RWPE2 (cell line): ENCODE measurements at regions not wholly inside any gene's neighbourhood (a gene's known extent, or its start where the extent isn't known, plus 50 kb on each side); places are given as distances from the start of the nearest gene placed in this dataset.
A peak's percentile ranks its signal among the peaks of the same experiment; 100 is the strongest.

Experiments used
- ATAC-seq: fragments of 200-7000 bp; cut with Tn5 transposase; 3 replicates; pipeline ENCODE4 v1.9.1; 2021; ENCODE audit warnings: low read depth
- DNase-seq: peaks from one replicate; pipeline ENCODE4 v3.0.0-alpha.2; 2020; ENCODE audit warnings: low spot score
- H3K27ac ChIP-seq: fragments of 450-650 bp; 2 replicates; pipeline ENCODE4 v1.5.1; 2017; ENCODE audit warnings: mild to moderate bottlenecking; ENCODE audit not compliant: poor library complexity, severe bottlenecking
- H3K27me3 ChIP-seq: fragments of 250-450 bp; sonication (Bioruptor Pico); 2 replicates; pipeline ENCODE4 v1.5.1; 2021; ENCODE audit warnings: mild to moderate bottlenecking, moderate library complexity; ENCODE audit not compliant: insufficient read depth, poor library complexity, severe bottlenecking
- H3K36me3 ChIP-seq: fragments of 250-450 bp; sonication (Bioruptor Pico); 2 replicates; pipeline ENCODE4 v1.5.1; 2020; ENCODE audit warnings: low read depth, mild to moderate bottlenecking, moderate library complexity
- H3K4me1 ChIP-seq: fragments of 250-450 bp; sonication (Bioruptor Pico); 2 replicates; pipeline ENCODE4 v1.5.1; 2021; ENCODE audit warnings: mild to moderate bottlenecking, moderate library complexity; ENCODE audit not compliant: insufficient read depth, poor library complexity, severe bottlenecking
- H3K4me3 ChIP-seq: fragments of 250-450 bp; sonication (Bioruptor Pico); 2 replicates; pipeline ENCODE4 v1.5.1; 2021; ENCODE audit warnings: mild to moderate bottlenecking, moderate library complexity; ENCODE audit not compliant: severe bottlenecking
- H3K9me3 ChIP-seq: fragments of 250-450 bp; sonication (Bioruptor Pico); 2 replicates; pipeline ENCODE4 v1.5.1; 2021; ENCODE audit warnings: mild to moderate bottlenecking, moderate library complexity; ENCODE audit not compliant: severe bottlenecking
- TF ChIP-seq, protein P1 (sequence below): fragments of 450-650 bp; IDR thresholded peaks from one replicate; pipeline ENCODE4 v1.5.1; 2017; ENCODE audit warnings: mild to moderate bottlenecking, moderate library complexity; ENCODE audit not compliant: poor library complexity, severe bottlenecking

DNA sequence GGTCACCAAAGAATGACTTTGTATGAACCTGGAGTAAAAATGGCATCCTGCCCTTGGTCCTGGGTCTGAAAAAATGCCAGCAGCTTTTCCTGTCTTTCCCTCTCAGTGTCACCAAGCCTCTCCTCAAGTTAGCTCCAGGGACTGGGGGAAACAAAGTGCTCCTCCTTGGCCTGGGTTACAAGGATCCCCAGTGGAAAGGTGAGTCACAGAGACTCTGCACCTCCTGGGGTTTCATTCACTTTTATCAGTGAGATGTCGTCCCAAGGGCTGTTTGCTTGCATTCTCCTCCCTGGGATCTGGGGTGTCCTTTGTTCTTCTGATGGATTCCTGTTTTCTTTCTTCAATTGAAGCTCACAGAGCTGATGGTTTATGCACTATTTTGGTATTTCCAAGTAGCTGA lies 93.2 kb upstream of the CSNK1A1L start:
- Histone ChIP-seq H3K27me3 (no peaks in the 10 kb centered on the region), H3K4me3 (no peak overlapping the region), H3K9me3 (no peaks in the 10 kb centered on the region), H3K27ac (no peak overlapping the region), H3K36me3 (no peaks in the 10 kb centered on the region), H3K4me1 (peaks cover 20% of the 10 kb centered on the region)
- ATAC-seq: no peak
- TF ChIP-seq, protein P1, sequence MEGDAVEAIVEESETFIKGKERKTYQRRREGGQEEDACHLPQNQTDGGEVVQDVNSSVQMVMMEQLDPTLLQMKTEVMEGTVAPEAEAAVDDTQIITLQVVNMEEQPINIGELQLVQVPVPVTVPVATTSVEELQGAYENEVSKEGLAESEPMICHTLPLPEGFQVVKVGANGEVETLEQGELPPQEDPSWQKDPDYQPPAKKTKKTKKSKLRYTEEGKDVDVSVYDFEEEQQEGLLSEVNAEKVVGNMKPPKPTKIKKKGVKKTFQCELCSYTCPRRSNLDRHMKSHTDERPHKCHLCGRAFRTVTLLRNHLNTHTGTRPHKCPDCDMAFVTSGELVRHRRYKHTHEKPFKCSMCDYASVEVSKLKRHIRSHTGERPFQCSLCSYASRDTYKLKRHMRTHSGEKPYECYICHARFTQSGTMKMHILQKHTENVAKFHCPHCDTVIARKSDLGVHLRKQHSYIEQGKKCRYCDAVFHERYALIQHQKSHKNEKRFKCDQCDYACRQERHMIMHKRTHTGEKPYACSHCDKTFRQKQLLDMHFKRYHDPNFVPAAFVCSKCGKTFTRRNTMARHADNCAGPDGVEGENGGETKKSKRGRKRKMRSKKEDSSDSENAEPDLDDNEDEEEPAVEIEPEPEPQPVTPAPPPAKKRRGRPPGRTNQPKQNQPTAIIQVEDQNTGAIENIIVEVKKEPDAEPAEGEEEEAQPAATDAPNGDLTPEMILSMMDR: no peak
- DNase-seq: no peak

DNA sequence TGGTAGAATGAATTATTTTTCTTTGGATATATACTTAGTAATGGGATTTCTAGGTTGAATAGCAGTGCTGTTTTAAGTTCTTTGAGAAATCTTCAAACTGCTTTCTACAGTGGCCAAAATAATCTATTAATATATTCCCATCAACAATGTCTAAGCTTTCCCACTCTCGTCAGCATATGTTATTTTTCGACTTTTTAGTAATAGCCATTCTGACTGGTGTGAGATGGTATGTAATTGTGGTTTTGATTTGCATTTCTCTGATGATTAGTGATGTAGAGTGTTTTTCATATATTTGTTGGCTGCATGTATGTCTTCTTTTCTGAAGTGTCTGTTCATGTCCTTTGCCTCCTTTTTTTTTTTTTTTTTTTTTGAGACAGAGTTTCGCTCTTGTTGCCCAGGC lies 90.2 kb upstream of the CSNK1A1L start:
- H3K36me3 ChIP-seq: no peaks in the 10 kb centered on the region
- DNase-seq (no peak), ATAC-seq (no peak)
- no peaks in the 10 kb centered on the region for H3K27me3 ChIP-seq
- peak overlapping the region; percentile 75 for H3K27ac ChIP-seq
- H3K4me3 ChIP-seq: no peak overlapping the region
- peaks cover 15% of the 10 kb centered on the region for H3K4me1 ChIP-seq
- H3K9me3 ChIP-seq: no peaks in the 10 kb centered on the region
- TF ChIP-seq, protein P1: no peak

DNA sequence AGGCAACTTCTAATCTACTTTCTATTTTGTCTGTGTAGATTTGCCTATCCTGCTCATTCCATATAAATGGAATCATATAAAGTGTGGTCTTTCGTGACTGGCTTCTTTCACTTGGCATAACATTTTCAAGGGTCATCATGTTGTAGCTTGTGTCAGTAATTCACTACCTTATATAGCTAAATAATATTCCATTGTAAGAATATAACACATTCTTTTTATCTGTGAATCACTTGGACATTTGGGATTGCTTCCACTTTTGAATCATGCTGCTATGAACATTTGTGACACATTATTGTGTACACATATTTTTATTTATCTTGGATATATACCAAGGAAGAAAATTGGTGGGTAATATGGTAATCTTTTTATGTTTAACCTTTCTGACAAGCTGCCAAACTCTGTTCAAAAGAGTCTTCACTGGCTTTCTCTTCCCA lies 89.0 kb upstream of the CSNK1A1L start:
- H3K27ac ChIP-seq: peak overlapping the region; percentile 75
- TF ChIP-seq, protein P1: no peak
- peaks cover 15% of the 10 kb centered on the region for H3K4me1 ChIP-seq
- H3K9me3 ChIP-seq: no peaks in the 10 kb centered on the region
- H3K4me3 ChIP-seq: no peak overlapping the region
- DNase-seq (no peak), ATAC-seq (peak; percentile 93)
- no peaks in the 10 kb centered on the region for H3K27me3 ChIP-seq
- H3K36me3 ChIP-seq: no peaks in the 10 kb centered on the region

DNA sequence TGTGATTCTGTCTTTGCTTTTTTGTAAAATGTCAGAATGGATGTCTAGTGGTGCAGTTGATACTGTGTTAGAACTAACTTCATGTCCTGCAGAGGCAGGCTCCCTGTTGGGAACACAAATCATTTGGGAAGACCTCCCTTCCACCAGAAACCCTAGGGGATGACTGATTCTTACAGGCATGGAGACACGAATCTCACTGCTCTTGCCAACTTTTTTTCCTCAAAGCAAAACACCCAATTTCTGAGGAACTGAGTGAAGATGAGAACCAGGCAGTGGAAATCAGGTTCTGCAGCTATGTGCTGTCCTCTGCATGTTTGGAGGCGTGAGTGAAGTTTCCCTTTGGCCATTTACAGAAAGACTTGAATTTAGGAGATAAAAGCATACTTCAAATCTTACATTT lies 87.5 kb upstream of the CSNK1A1L start:
- H3K4me1 ChIP-seq: peaks cover 15% of the 10 kb centered on the region
- TF ChIP-seq, protein P1: no peak
- H3K27ac ChIP-seq: peak overlapping the region; percentile 75
- H3K36me3 ChIP-seq: no peaks in the 10 kb centered on the region
- no peaks in the 10 kb centered on the region for H3K27me3 ChIP-seq
- DNase-seq (no peak), ATAC-seq (no peak)
- no peaks in the 10 kb centered on the region for H3K9me3 ChIP-seq
- no peak overlapping the region for H3K4me3 ChIP-seq

DNA sequence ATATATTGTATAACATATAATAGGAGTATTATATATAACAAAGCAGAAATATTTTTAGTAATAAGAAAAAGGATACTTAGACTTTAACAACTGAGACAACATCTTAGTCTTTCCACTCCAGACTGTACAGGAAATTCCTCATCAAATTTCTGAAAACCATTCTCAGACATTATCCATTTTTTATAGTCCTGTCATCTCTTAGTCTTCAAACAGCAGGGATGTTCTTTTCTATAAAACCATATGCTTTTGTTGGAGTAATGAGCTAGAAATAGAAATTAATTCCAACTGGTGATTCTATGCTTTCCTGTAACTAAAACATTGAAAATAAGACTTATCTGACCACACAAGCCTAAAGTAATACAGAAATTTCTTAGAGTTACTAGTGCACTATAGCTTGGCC lies 82.2 kb upstream of the CSNK1A1L start:
- no peak overlapping the region for H3K27ac ChIP-seq
- no peaks in the 10 kb centered on the region for H3K4me1 ChIP-seq
- no peak for ATAC-seq
- H3K36me3 ChIP-seq: no peaks in the 10 kb centered on the region
- H3K27me3 ChIP-seq: no peaks in the 10 kb centered on the region
- TF ChIP-seq, protein P1: no peak
- no peak overlapping the region for H3K4me3 ChIP-seq
- H3K9me3 ChIP-seq: no peaks in the 10 kb centered on the region
- DNase-seq: no peak
